ENCODE measurements at regions not wholly inside any gene's neighbourhood (a gene's known extent, or its start where the extent isn't known, plus 50 kb on each side); places are given as distances from the start of the nearest gene placed in this dataset.
"Not testable (repeated sequence)": the region's sequence is repeated elsewhere in the genome, so short reads cannot be mapped to it uniquely, and the experiment has no call there.

GRCh38 chr2:138090330-138090729 lies 126.1 kb downstream of the HNMT start:
- H3K9me3 Mint-ChIP-seq: peaks cover 3 to 10% of the 10 kb centered on the region in 2 donors
- no peak overlapping the region for H3K4me3 Mint-ChIP-seq
- ATAC-seq (replicated peaks): no peak
- no peak for DNase-seq
- no peaks in the 10 kb centered on the region for H3K36me3 Mint-ChIP-seq (ENCODE audit: insufficient read depth)
- H3K27ac Mint-ChIP-seq: no peak overlapping the region
- no peaks in the 10 kb centered on the region for H3K27me3 Mint-ChIP-seq
- H3K4me1 Mint-ChIP-seq (ENCODE audit: low read depth in 2 of 2): no peaks in the 10 kb centered on the region

GRCh38 chr2:138093455-138093854 lies 129.2 kb downstream of the HNMT start:
- no peak overlapping the region for H3K27ac Mint-ChIP-seq
- no peak overlapping the region for H3K4me3 Mint-ChIP-seq
- ATAC-seq (replicated peaks) (no peak), DNase-seq (no peak)
- H3K4me1 Mint-ChIP-seq (ENCODE audit: low read depth in 2 of 2): no peaks in the 10 kb centered on the region
- peaks cover 4 to 13% of the 10 kb centered on the region in 2 donors for H3K9me3 Mint-ChIP-seq
- H3K36me3 Mint-ChIP-seq (ENCODE audit: insufficient read depth): no peaks in the 10 kb centered on the region
- no peaks in the 10 kb centered on the region for H3K27me3 Mint-ChIP-seq

GRCh38 chr2:138094031-138094430 lies 129.8 kb downstream of the HNMT start:
- no peak overlapping the region for H3K27ac Mint-ChIP-seq

GRCh38 chr2:138095336-138095735 lies 131.1 kb downstream of the HNMT start:
- H3K4me3 Mint-ChIP-seq: no peak overlapping the region
- DNase-seq: no peak
- H3K4me1 Mint-ChIP-seq (ENCODE audit: low read depth in 2 of 2): no peaks in the 10 kb centered on the region
- peaks cover 5 to 16% of the 10 kb centered on the region in 2 donors for H3K9me3 Mint-ChIP-seq
- no peak overlapping the region for H3K27ac Mint-ChIP-seq
- no peaks in the 10 kb centered on the region for H3K27me3 Mint-ChIP-seq
- no peak for ATAC-seq (replicated peaks)
- H3K36me3 Mint-ChIP-seq (ENCODE audit: insufficient read depth): peaks cover 3% of the 10 kb centered on the region

More at GRCh38 chr2:138094031-138094430, 129.8 kb downstream of the HNMT start:
- no peaks in the 10 kb centered on the region for H3K27me3 Mint-ChIP-seq
- no peak overlapping the region for H3K4me3 Mint-ChIP-seq
- H3K4me1 Mint-ChIP-seq (ENCODE audit: low read depth in 2 of 2): no peaks in the 10 kb centered on the region
- ATAC-seq (replicated peaks): no peak
- peaks cover 5 to 9% of the 10 kb centered on the region in 2 donors for H3K9me3 Mint-ChIP-seq
- no peak for DNase-seq
- no peaks in the 10 kb centered on the region for H3K36me3 Mint-ChIP-seq (ENCODE audit: insufficient read depth)

GRCh38 chr2:138099288-138099687 lies 135.0 kb downstream of the HNMT start:
- not testable (repeated sequence) for H3K4me1 Mint-ChIP-seq (ENCODE audit: low read depth in 2 of 2)

GRCh38 chr2:138101718-138102117 lies 137.4 kb downstream of the HNMT start:
- no peaks in the 10 kb centered on the region for H3K27me3 Mint-ChIP-seq
- no peak overlapping the region for H3K4me3 Mint-ChIP-seq
- DNase-seq (no peak), ATAC-seq (replicated peaks) (no peak)
- H3K36me3 Mint-ChIP-seq (ENCODE audit: insufficient read depth): peaks cover 3% of the 10 kb centered on the region
- peaks cover 9 to 10% of the 10 kb centered on the region in 2 donors for H3K9me3 Mint-ChIP-seq
- H3K4me1 Mint-ChIP-seq (ENCODE audit: low read depth in 2 of 2): no peaks in the 10 kb centered on the region
- H3K27ac Mint-ChIP-seq: no peak overlapping the region

More at GRCh38 chr2:138099288-138099687, 135.0 kb downstream of the HNMT start:
- H3K27me3 Mint-ChIP-seq; H3K36me3 Mint-ChIP-seq (ENCODE audit: insufficient read depth); H3K4me3 Mint-ChIP-seq; ATAC-seq (replicated peaks); DNase-seq; H3K27ac Mint-ChIP-seq: not testable (repeated sequence)
- peaks cover 8 to 16% of the 10 kb centered on the region in 2 donors for H3K9me3 Mint-ChIP-seq

GRCh38 chr2:138102664-138103063 lies 138.4 kb downstream of the HNMT start:
- Mint-ChIP-seq H3K36me3 (ENCODE audit: insufficient read depth) (peaks cover 3% of the 10 kb centered on the region), H3K4me1 (ENCODE audit: low read depth in 2 of 2) (no peaks in the 10 kb centered on the region), H3K9me3 (peaks cover 9 to 10% of the 10 kb centered on the region in 2 donors), H3K27ac (no peak overlapping the region), H3K27me3 (no peaks in the 10 kb centered on the region), H3K4me3 (no peak overlapping the region)
- ATAC-seq (replicated peaks): no peak
- no peak for DNase-seq

GRCh38 chr2:138103156-138103555 lies 138.9 kb downstream of the HNMT start:
- DNase-seq (no peak), ATAC-seq (replicated peaks) (no peak)
- Mint-ChIP-seq H3K9me3 (peaks cover 9 to 10% of the 10 kb centered on the region in 2 donors), H3K27ac (no peak overlapping the region), H3K27me3 (no peaks in the 10 kb centered on the region), H3K4me3 (no peak overlapping the region), H3K4me1 (ENCODE audit: low read depth in 2 of 2) (no peaks in the 10 kb centered on the region), H3K36me3 (ENCODE audit: insufficient read depth) (peaks cover 3% of the 10 kb centered on the region)

- H3K4me1 Mint-ChIP-seq (ENCODE audit: low read depth in 2 of 2): no peaks in the 10 kb centered on the region
- ATAC-seq (replicated peaks) (no peak), DNase-seq (no peak)
- no peak overlapping the region for H3K4me3 Mint-ChIP-seq
- H3K27ac Mint-ChIP-seq: no peak overlapping the region
- peaks cover 3% of the 10 kb centered on the region for H3K36me3 Mint-ChIP-seq (ENCODE audit: insufficient read depth)
- H3K9me3 Mint-ChIP-seq: peaks cover 6 to 13% of the 10 kb centered on the region in 2 donors
- no peaks in the 10 kb centered on the region for H3K27me3 Mint-ChIP-seq
Measured at GRCh38 chr2:138104071-138104470, 139.8 kb downstream of the HNMT start.

GRCh38 chr2:138105358-138105757 lies 141.1 kb downstream of the HNMT start:
- ATAC-seq (replicated peaks): no peak

GRCh38 chr2:138106606-138107005 lies 142.3 kb downstream of the HNMT start:
- no peak for DNase-seq
- Mint-ChIP-seq H3K36me3 (ENCODE audit: insufficient read depth) (no peaks in the 10 kb centered on the region), H3K4me3 (no peak overlapping the region), H3K4me1 (ENCODE audit: low read depth in 2 of 2) (no peaks in the 10 kb centered on the region), H3K27me3 (no peaks in the 10 kb centered on the region), H3K9me3 (peaks cover 6 to 11% of the 10 kb centered on the region in 2 donors), H3K27ac (no peak overlapping the region)
- no peak for ATAC-seq (replicated peaks)

More at GRCh38 chr2:138105358-138105757, 141.1 kb downstream of the HNMT start:
- Mint-ChIP-seq H3K27ac (no peak overlapping the region), H3K36me3 (ENCODE audit: insufficient read depth) (no peaks in the 10 kb centered on the region), H3K9me3 (peaks cover 6% of the 10 kb centered on the region in 2 donors), H3K27me3 (no peaks in the 10 kb centered on the region), H3K4me3 (no peak overlapping the region), H3K4me1 (ENCODE audit: low read depth in 2 of 2) (no peaks in the 10 kb centered on the region)
- no peak for DNase-seq

GRCh38 chr2:138107288-138107687 lies 143.0 kb downstream of the HNMT start:
- no peak overlapping the region for H3K27ac Mint-ChIP-seq
- no peaks in the 10 kb centered on the region for H3K27me3 Mint-ChIP-seq
- H3K36me3 Mint-ChIP-seq (ENCODE audit: insufficient read depth): no peaks in the 10 kb centered on the region
- DNase-seq: no peak
- ATAC-seq (replicated peaks): no peak
- peaks cover 6 to 12% of the 10 kb centered on the region in 2 donors for H3K9me3 Mint-ChIP-seq
- no peak overlapping the region for H3K4me3 Mint-ChIP-seq
- no peaks in the 10 kb centered on the region for H3K4me1 Mint-ChIP-seq (ENCODE audit: low read depth in 2 of 2)

- no peaks in the 10 kb centered on the region for H3K36me3 Mint-ChIP-seq (ENCODE audit: insufficient read depth)
- no peak for ATAC-seq (replicated peaks)
- no peaks in the 10 kb centered on the region for H3K4me1 Mint-ChIP-seq (ENCODE audit: low read depth in 2 of 2)
Measured at GRCh38 chr2:138110453-138111083, 146.3 kb downstream of the HNMT start.

GRCh38 chr2:138112536-138112935 lies 148.3 kb downstream of the HNMT start:
- no peaks in the 10 kb centered on the region for H3K36me3 Mint-ChIP-seq (ENCODE audit: insufficient read depth)
- H3K4me3 Mint-ChIP-seq: no peak overlapping the region
- no peaks in the 10 kb centered on the region for H3K4me1 Mint-ChIP-seq (ENCODE audit: low read depth in 2 of 2)
- H3K27ac Mint-ChIP-seq: no peak overlapping the region
- ATAC-seq (replicated peaks): no peak
- peaks cover 13 to 22% of the 10 kb centered on the region in 2 donors for H3K9me3 Mint-ChIP-seq
- H3K27me3 Mint-ChIP-seq: no peaks in the 10 kb centered on the region
- DNase-seq: no peak

More at GRCh38 chr2:138110453-138111083, 146.3 kb downstream of the HNMT start:
- no peak overlapping the region for H3K27ac Mint-ChIP-seq
- H3K4me3 Mint-ChIP-seq: no peak overlapping the region
- peaks cover 14% of the 10 kb centered on the region in 2 donors for H3K9me3 Mint-ChIP-seq
- H3K27me3 Mint-ChIP-seq: no peaks in the 10 kb centered on the region
- DNase-seq: no peak
